Calu3 (cell line): ENCODE measurements at regions not wholly inside any gene's neighbourhood (a gene's known extent, or its start where the extent isn't known, plus 50 kb on each side); places are given as distances from the start of the nearest gene placed in this dataset.

Source experiments
- BruUV-seq: library from RNA; stranded (reverse); fragments of 400-500 nt; replicated peaks from 2 replicates; lab custom pipeline; 2021; lab: Mats Ljungman, UMichigan
- CTCF ChIA-PET: fragments of 300-600 bp; sonication (Branson Sonifier 250); formaldehyde crosslinking; loops from one replicate; lab custom pipeline; 2022; ENCODE audit warnings: antibody characterized with exemption; lab: Charles Lee
- DNase-seq: peaks from one replicate; pipeline ENCODE4 v3.0.0; 2022
- H3K27ac Mint-ChIP-seq: one replicate; pipeline ENCODE4 v1.8.0; 2022; ENCODE audit warnings: mixed read lengths; ENCODE audit not compliant: unreplicated experiment
- H3K27me3 Mint-ChIP-seq: one replicate; pipeline ENCODE4 v1.8.0; 2022; ENCODE audit warnings: mixed read lengths; ENCODE audit not compliant: unreplicated experiment
- H3K36me3 Mint-ChIP-seq: one replicate; pipeline ENCODE4 v1.8.0; 2022; ENCODE audit warnings: mild to moderate bottlenecking, moderate library complexity, mixed read lengths; ENCODE audit not compliant: insufficient read depth, unreplicated experiment
- H3K4me1 Mint-ChIP-seq: one replicate; pipeline ENCODE4 v1.8.0; 2022; ENCODE audit warnings: mild to moderate bottlenecking, low read depth, mixed read lengths; ENCODE audit not compliant: unreplicated experiment
- H3K4me3 Mint-ChIP-seq: one replicate; pipeline ENCODE4 v1.8.0; 2022; ENCODE audit warnings: mild to moderate bottlenecking, low read depth, moderate library complexity, mixed read lengths; ENCODE audit not compliant: unreplicated experiment
- H3K9me3 Mint-ChIP-seq: one replicate; pipeline ENCODE4 v1.8.0; 2022; ENCODE audit warnings: low read depth, mixed read lengths; ENCODE audit not compliant: unreplicated experiment
- CTCF ChIP-seq: fragments of 200-600 bp; IDR thresholded peaks from one replicate; pipeline ENCODE4 v1.8.0; 2022; ENCODE audit warnings: antibody characterized with exemption; ENCODE audit not compliant: unreplicated experiment
- intact Hi-C: fragments of 100-400 bp; cut with micrococcal nuclease; formaldehyde crosslinking; loops from one replicate; pipeline ENCODE4 v1.10.0; 2022; ENCODE audit not compliant: unreplicated experiment

- Mint-ChIP-seq H3K27ac (no peak overlapping the region), H3K36me3 (no peaks in the 10 kb centered on the region), H3K9me3 (no peaks in the 10 kb centered on the region), H3K4me1 (no peaks in the 10 kb centered on the region), H3K4me3 (no peak overlapping the region), H3K27me3 (no peaks in the 10 kb centered on the region)
- no peak for DNase-seq
- TF ChIP-seq CTCF: no peak
- CTCF ChIA-PET: no interaction called here
- no TSS peak for BruUV-seq
- intact Hi-C loops: no loop called here
These were observed 63.6 kb downstream of the MAF start for GRCh38 chr16:79536958-79537357.

GRCh38 chr16:79535130-79535529, 65.4 kb downstream of the MAF start:
- no peaks in the 10 kb centered on the region for H3K36me3 Mint-ChIP-seq
- TF ChIP-seq CTCF: no peak
- H3K9me3 Mint-ChIP-seq: no peaks in the 10 kb centered on the region
- CTCF ChIA-PET: interaction anchor here (0.6 kb wide), 1 partner anchor 10 kb away, joined by 3 read pairs; no protein-coding TSS in a partner anchor
- no peak for DNase-seq
- no peaks in the 10 kb centered on the region for H3K4me1 Mint-ChIP-seq
- H3K4me3 Mint-ChIP-seq: no peak overlapping the region
- BruUV-seq: no TSS peak
- intact Hi-C loops: no loop called here
- no peaks in the 10 kb centered on the region for H3K27me3 Mint-ChIP-seq
- no peak overlapping the region for H3K27ac Mint-ChIP-seq

- H3K4me3 Mint-ChIP-seq: no peak overlapping the region
- CTCF ChIA-PET: interaction anchor here (0.7 kb wide), 1 partner anchor 375 kb away, joined by 3 read pairs; no protein-coding TSS in a partner anchor
- BruUV-seq: no TSS peak
- no peak for TF ChIP-seq CTCF
- H3K9me3 Mint-ChIP-seq: no peaks in the 10 kb centered on the region
- H3K27me3 Mint-ChIP-seq: no peaks in the 10 kb centered on the region
- H3K27ac Mint-ChIP-seq: no peak overlapping the region
- no peak for DNase-seq
- intact Hi-C loops: no loop called here
- H3K4me1 Mint-ChIP-seq: no peaks in the 10 kb centered on the region
- no peaks in the 10 kb centered on the region for H3K36me3 Mint-ChIP-seq
These were observed 66.4 kb downstream of the MAF start for GRCh38 chr16:79534143-79534542.

GRCh38 chr16:79533292-79533691, 67.2 kb downstream of the MAF start:
- TF ChIP-seq CTCF: no peak
- CTCF ChIA-PET: interaction anchor here (0.7 kb wide), 1 partner anchor 376 kb away, joined by 3 read pairs; no protein-coding TSS in a partner anchor

More at GRCh38 chr16:79533292-79533691, 67.2 kb downstream of the MAF start:
- no peaks in the 10 kb centered on the region for H3K4me1 Mint-ChIP-seq
- no peak overlapping the region for H3K27ac Mint-ChIP-seq
- H3K9me3 Mint-ChIP-seq: no peaks in the 10 kb centered on the region
- intact Hi-C loops: no loop called here
- no peak overlapping the region for H3K4me3 Mint-ChIP-seq
- no peaks in the 10 kb centered on the region for H3K36me3 Mint-ChIP-seq
- peaks cover 6% of the 10 kb centered on the region for H3K27me3 Mint-ChIP-seq
- DNase-seq: no peak
- BruUV-seq: no TSS peak
